NCI-H2227 (cell line): ENCODE measurements at regions not wholly inside any gene's neighbourhood (a gene's known extent, or its start where the extent isn't known, plus 50 kb on each side); places are given as distances from the start of the nearest gene placed in this dataset.
A peak's percentile ranks its signal among the peaks of the same experiment; 100 is the strongest.

Experiments used
- DNase-seq: peaks from one replicate; lab custom pipeline; 2025; ENCODE audit not compliant: unreplicated experiment; lab: John Stamatoyannopoulos, UW

DNA sequence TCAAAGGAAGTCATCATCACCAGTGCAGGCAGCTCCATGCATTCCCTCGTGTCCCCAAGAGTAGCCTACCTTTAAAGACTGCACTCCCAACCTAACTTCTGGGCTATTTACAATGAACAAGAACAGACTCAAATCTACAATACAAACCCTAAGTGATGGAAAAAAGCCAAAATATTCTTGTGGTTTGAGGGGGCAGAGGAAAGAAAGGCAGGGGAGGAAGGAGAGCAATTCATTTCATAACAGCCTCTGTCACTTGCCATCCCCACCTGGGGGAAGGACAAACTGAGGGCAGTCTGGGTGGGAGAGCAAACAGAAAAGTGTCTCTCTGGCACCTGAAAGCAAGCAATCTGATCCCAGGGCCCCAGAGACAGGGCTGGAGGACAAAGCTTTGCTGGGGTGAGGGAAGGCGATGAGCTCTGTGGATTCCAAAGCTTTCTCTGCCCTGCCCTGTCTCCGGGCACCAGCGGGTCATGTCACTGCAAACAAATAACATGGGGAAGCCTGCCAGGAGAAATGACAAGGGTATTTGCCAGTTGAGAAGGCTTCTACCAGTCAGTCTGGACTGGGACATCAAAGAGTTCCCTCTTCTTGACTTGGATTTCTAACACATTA, 528.0 kb upstream of the TNP1 start:
- DNase-seq, result no peak

DNA sequence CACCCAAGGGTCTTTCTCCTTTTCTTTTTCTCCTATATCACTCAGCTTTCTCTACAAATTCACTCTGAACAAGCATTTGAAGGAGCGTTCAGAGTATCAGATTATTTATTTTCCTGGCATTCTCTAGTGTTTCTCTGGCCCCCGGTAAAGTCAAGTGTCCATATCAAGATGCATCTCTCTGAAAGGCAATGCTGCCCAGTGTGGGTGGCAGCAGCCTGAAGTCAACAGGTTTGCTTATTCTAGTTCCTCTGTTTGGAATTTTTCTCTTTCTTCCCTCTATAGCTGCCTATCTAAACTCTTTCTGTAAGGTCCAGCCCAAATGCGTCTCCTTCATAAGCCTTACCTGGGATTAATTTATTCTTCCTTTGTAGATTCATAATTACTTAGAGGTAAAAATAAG, 526.2 kb upstream of the TNP1 start:
- no peak for DNase-seq

GRCh38 chr2:217383620-217384019, 523.8 kb upstream of the TNP1 start:
- DNase-seq, result no peak

DNA sequence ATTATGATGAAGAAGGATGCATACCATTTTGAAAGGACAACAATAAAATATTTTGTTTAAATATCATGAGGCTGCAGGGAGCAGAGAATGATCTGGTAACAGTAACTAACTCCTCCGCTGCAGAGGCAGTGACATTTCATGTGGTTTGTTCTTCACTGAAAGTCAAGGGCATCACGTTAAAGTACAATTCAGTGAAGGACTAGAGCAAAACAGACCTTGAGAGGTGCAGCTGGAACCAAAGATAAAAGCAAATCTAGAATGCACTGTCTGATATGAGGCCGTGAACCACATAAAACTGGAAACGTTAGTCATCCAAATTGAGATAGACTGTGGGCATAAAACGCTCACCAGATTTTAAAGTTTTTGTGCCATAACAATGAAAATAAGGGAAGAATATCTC, 522.9 kb upstream of the TNP1 start:
- DNase-seq, result no peak

DNA sequence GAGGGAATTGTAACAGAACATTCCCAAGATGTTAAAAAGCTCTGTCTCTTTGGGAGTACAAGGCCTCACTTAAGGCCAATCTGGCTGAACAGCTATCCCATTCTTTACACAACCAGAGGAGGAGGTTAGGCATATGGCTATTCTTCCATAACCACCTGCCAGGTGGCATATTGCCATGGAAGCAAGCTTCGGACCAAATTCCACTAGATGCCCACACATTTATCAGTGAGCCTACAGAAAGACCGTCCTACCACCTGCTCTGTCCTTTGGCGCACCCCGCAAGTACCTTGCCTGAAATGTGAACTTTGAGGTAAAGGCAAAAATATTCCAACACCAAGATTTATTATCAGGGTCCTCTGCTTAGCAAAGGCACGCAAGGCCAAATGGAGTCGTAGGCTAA, 519.9 kb upstream of the TNP1 start:
- no peak for DNase-seq

DNA sequence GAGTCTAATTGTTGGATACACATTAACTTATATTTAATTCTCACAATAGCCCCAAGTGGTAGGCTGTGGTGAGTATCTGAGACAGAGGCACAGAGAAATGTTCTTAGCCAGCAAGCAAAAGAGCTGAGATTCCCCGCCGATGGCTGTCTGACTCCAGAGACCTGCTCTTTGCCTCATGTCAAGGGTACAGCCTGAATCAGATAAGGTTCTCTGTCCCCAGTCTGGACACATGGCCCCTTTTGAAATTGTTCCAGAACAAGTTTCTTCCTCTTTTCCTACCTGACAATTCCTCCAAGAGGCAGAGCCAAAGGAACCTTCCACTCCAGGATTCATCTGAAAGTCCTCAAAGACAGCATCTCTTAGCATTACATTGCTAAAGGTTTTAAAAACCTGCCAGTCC, 512.9 kb upstream of the TNP1 start:
- no peak for DNase-seq

GRCh38 chr2:217371781-217372213, 511.9 kb upstream of the TNP1 start:
- DNase-seq, result no peak

- DNase-seq, result no peak
Measured at GRCh38 chr2:217370391-217370790, 510.5 kb upstream of the TNP1 start.

DNA sequence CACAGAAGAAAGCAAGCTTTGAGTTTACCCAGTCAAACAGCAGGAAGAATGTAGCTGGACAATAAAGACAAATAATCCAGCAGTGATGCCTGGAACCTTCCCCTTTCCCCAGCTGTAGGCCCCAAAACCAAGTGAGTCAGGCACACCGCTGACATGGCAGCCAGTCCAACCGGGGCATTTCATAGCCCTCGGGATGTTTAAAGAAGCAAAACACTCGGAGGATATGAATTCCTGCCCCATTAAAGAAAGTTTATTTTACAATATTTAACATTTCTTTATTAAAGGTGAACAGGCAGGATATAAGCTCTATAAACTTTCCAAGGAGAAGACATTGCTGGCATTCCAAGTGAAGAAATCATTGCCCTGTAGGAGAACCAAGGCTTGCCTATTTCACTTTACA, 507.6 kb upstream of the TNP1 start:
- no peak for DNase-seq

DNA sequence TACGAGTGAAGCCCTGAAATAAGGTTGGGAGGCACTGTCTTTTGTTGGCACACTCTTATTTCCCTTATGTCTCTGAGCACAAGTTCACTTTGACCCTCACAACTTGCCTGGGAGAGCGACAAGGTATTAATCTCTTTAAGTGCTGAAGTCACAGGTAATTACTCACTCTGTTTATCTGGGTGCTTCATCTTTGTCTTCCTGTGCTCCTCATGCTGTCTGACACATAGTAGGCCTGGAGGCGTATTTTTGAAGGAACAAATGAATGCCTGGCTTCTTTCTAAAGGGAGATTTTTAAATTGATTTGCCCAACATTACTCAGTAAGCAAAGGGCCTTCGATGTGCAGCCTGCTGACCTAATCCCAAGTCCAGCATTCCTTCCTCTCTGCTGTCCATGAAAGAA, 507.1 kb upstream of the TNP1 start:
- no peak for DNase-seq

DNA sequence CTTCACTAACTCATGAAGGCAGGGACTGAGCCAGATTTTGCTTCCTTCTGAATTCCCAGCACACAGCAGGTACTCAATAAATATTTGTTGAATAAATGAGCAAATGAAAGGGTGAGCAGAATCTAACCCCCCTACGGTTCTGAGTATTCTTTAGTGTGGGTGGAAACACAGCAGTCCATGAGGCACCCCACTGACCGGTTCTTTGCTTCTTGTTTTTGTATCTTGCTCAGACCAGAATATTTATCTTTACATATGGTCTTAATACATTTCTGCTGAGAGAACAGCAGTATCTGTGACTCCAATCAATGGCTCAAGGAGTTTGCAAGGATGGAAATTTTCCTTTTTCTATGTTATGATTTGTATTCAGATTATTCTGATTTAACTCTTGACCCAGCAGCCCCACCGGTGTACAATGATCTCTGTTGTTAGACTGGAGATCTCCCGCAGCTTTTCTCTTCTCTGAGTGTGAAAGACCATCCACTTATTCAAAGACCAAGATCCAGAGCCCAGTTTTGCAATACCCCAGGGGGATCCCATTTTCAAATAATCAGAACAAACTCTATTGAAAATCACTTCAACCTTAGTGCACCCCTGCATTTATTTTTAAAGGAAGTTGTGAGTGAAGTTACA, 506.5 kb upstream of the TNP1 start:
- no peak for DNase-seq

DNA sequence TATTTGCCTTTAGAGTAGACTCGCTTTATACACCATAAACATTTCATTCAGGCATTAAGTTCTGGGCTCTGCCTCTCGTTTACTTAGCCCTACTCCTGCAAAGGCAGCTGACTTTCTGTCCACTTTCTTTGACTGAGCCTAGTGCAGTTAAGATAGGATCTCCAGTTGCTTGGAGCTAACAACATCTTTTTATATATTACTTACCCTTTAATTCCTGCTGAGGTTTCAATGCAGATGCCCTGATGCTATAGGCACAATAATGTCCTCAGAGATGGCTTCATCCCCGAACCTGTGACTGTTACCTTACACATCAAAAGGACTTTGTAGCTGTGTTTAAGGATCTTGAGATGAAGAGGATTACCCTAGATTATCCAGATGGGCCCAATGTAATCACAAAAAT, 505.8 kb upstream of the TNP1 start:
- DNase-seq, result no peak

DNA sequence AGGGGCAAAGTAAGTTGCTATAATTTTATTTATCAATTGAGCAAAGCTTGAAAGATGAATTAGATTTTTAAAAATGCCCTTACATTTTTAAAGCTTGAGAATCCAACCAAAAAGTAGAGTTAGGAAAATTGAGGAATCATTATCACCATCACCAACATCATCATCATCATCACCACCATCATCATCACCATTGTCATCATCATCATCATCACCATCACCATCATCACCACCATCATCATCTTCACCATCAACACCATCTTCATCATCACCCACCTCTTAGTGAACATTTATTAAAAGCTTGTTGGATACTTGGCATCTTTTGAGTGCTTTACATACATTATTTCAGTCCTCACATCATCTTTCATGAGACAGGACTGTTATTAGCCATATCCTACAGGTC, 504.4 kb upstream of the TNP1 start:
- DNase-seq, result no peak

GRCh38 chr2:217363470-217363869, 503.6 kb upstream of the TNP1 start:
- DNase-seq, result no peak

DNA sequence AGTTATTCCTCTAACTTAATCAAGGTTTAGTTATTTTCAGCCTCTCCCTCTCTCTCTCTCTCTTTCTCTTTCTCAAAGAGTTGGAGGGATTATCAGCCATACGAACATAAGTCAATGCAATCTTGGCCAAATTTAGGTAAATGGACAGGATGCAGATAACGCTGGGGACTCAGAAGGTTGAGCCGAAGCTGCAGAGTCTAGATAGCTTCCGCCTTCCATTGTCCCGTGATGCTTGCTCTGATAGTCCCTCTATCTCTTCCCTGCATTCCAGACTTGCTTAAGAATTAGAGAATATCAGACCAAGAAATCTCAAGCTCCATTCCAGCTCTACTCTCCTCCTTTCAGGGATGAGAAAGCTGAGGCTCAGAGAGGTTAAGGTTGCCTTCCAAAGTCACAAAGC, 502.8 kb upstream of the TNP1 start:
- no peak for DNase-seq

- DNase-seq, result no peak
Measured at GRCh38 chr2:217362286-217362685, 502.4 kb upstream of the TNP1 start.

- DNase-seq, result no peak
Measured at GRCh38 chr2:217361483-217361880, 501.6 kb upstream of the TNP1 start.

GRCh38 chr2:217360781-217361482, 501.1 kb upstream of the TNP1 start:
- DNase-seq, result peak; percentile 66

DNA sequence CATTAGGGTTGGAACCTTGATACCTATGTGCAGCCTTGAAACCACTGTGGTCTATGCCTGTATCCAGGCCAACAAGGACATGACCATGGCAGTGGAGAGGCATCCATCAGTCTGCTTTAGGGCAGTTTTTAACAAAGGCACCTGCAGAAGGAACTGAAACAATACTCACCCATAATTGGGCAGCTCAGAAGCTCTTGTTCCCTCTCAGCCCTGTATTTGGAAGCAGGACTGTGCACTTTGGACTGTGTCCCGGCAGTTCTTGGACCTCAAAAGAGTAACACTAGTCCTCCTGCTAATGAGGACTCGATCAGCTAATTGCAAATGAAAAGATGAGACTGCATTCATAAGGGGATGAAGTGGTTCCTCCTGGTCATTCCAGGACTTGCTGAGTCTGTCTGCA, 500.2 kb upstream of the TNP1 start:
- DNase-seq, result no peak

- no peak for DNase-seq
Measured at GRCh38 chr2:217357886-217358620, 498.2 kb upstream of the TNP1 start.

DNA sequence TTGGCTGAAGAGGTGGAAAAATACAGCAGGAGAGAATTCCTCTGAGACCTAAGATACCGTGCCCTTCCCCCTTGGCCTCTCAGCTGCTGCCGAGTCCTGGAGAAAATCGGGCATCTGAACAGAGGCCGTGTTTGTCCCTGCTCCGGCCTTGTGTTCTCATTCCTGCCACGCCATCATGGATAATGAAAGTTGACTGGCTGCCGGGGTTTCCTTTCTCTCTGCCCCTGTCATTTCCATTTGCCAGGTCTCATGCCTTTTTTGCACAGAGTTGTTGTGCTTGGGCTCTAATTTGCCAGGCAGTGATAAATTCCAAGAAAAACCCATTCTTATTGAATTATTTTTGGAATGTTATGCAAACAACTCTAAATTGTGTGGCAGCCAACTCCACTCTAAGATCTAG, 496.9 kb upstream of the TNP1 start:
- no peak for DNase-seq

DNA sequence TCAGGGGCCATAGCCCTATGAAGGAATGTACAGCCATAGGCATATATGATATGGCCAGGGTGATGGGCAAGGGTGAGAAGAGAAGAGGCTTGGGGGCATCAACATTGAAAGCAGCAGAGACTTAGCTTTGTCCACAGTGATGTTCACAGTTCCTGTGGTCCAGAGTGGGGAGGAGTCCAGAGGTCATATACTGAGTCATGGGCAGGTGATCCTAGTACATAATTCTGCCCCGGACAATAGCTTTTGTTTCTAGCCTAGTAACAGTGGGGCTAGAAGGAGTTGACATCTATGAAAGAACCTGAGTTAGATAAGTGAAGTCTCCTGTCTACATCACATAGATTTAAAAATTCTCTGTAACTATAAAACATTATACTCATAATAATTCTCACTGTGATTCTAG, 496.3 kb upstream of the TNP1 start:
- DNase-seq, result no peak
